ENCODE measurements at regions not wholly inside any gene's neighbourhood (a gene's known extent, or its start where the extent isn't known, plus 50 kb on each side); places are given as distances from the start of the nearest gene placed in this dataset.

DNA sequence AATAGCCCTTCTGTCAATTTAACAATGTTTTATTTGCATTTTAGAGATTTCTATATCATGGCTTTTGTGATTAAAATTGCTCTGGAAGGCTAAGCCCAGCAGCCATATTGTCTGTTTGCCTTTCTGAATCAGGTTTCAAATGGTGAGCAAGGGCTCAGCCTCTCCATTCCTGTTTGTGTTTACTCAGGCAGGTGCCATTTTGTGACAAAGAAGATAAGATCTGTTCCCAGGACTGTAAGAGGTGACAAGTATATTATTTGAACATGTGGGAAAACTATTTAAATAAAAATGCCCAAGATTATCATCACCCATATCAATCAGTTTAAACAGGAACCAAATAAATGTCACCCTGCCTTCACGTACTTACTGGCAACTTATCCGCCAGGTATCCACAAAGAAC, 641.3 kb upstream of the KLF4 start:
- DNase-seq (ENCODE audit: insufficient read length, low spot score) (no peak), FAIRE-seq (peak; percentile 68)
- no peak for TF ChIP-seq POLR2A (IDR thresholded peaks at IDR 0.05; ENCODE audit: low read depth, low read length)

DNA sequence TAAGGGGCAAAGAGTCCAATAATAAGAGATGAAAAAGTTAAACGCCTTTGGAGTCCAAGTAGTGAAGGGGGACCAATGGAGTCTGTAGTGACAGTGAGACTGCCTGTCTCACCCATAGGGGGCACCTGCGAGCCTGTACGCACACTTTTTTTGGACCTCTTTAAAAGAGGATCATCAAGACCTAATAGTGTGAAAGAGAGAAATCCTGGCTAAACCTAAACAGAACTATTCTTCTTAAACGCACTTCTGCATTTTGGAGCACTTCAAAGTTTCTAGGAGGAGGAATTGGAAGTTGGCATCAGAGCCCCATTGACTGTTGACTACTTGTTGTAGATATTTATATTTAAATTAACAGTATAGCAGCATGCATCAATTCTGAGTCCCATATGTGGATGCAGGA, 636.1 kb upstream of the KLF4 start:
- peak; percentile 12 for DNase-seq (ENCODE audit: insufficient read length, low spot score)
- FAIRE-seq, result peak; percentile 27
- no peak for TF ChIP-seq POLR2A (IDR thresholded peaks at IDR 0.05; ENCODE audit: low read depth, low read length)

- FAIRE-seq (no peak), DNase-seq (ENCODE audit: insufficient read length, low spot score) (no peak)
- no peak for TF ChIP-seq POLR2A (IDR thresholded peaks at IDR 0.05; ENCODE audit: low read depth, low read length)
These were observed 630.1 kb upstream of the KLF4 start for GRCh38 chr9:108119530-108120113.

DNA sequence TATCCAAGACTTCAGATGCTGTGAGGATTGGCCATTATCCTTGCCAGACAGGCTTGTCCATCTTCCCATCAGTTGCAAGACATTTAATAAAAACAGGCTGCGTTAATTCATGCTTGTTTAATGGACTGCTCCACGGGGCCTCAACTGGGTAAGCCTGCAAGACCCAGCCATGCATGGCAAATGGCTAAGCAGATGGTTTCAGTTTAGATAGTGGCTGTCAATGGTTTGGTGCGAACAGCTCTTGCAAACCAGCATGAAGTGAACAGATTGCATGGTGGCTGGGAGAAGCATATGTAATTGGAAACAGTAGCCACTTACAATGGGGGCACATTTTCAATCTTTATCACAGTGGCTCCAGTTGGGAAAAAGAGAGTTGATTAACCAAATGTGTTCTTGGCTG, 628.2 kb upstream of the KLF4 start:
- FAIRE-seq (no peak), DNase-seq (ENCODE audit: insufficient read length, low spot score) (no peak)
- TF ChIP-seq POLR2A (IDR thresholded peaks at IDR 0.05; ENCODE audit: low read depth, low read length), result no peak

DNA sequence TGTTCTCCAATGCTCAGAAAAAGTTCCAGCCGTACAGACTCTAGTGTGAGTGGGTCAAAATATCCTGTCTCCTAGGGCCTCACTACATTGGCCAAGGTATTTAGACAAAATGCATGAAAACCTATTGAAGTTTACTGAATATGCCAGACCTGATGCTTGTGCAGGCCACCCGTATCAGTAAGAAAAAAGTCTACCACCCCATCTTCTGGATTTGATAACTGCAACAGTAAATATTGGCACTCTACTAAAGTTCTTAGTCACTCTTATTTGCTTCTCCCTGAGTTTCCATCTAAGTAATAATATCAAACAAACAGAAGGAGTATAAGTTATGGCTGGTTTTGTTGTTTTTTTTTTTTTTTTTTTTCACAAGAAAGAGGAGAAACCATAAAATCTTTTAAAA, 627.7 kb upstream of the KLF4 start:
- FAIRE-seq (no peak), DNase-seq (ENCODE audit: insufficient read length, low spot score) (no peak)
- no peak for TF ChIP-seq POLR2A (IDR thresholded peaks at IDR 0.05; ENCODE audit: low read depth, low read length)

GRCh38 chr9:108113596-108113995, 624.0 kb upstream of the KLF4 start:
- no peak for DNase-seq (ENCODE audit: insufficient read length, low spot score)
- FAIRE-seq, result no peak
- TF ChIP-seq POLR2A (IDR thresholded peaks at IDR 0.05; ENCODE audit: low read depth, low read length), result no peak

- no peak for TF ChIP-seq POLR2A (IDR thresholded peaks at IDR 0.05; ENCODE audit: low read depth, low read length)
- no peak for FAIRE-seq
- DNase-seq (ENCODE audit: insufficient read length, low spot score), result no peak
These were observed 620.5 kb upstream of the KLF4 start for GRCh38 chr9:108109927-108110690.

DNA sequence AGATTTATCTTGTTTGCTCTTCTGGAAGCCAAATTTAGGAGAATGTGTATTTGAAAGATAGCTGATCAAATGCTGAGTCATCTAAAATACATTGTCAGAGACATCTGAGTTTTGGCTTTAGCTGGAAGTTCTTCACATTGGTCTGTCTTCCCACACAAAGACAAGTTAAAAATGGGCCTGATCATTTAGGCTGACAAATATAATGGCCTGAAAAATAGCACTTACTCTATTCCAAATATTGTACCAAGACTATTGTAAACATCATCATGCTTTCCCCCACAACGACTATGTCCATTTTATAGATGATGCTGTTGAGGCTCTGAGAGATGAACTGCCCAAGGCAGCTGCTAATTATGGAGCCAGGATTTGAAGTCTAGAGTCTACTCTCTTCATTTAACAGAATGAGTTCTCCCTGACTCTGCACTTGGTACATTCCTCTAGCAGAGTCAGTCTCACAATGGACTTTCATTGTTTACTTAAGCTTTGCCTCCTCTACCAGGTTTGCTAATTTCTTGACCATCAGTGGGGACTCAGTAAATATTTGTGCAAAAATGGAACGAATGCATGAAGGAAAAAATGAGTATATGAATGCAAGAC, 619.4 kb upstream of the KLF4 start:
- no peak for TF ChIP-seq POLR2A (IDR thresholded peaks at IDR 0.05; ENCODE audit: low read depth, low read length)
- no peak for DNase-seq (ENCODE audit: insufficient read length, low spot score)
- FAIRE-seq, result no peak

GRCh38 chr9:108108280-108108851, 618.8 kb upstream of the KLF4 start:
- no peak for TF ChIP-seq POLR2A (IDR thresholded peaks at IDR 0.05; ENCODE audit: low read depth, low read length)
- FAIRE-seq (peak; percentile 53), DNase-seq (ENCODE audit: insufficient read length, low spot score) (no peak)

- TF ChIP-seq POLR2A (IDR thresholded peaks at IDR 0.05; ENCODE audit: low read depth, low read length), result no peak
- no peak for FAIRE-seq
These were observed 616.3 kb upstream of the KLF4 start for GRCh38 chr9:108105885-108106284.

DNA sequence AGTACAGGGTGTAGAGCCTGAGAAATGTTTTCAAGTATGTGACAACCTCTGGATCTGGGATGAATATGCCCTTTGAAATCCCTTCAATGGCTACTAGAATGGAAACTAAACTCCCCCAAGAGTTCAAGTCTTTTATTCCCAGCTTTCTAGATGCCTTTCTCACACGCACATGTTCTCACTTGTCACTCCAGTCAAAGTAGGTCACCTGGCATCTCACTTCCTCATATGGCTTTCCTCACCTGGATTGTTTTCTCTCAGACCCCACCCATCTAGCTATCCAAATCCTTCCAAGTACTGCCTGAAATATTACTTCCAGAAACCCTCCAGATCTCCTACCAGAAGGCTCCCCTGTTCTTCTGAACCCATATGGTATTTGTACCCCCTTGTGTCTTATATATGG, 615.4 kb upstream of the KLF4 start:
- no peak for FAIRE-seq

More at GRCh38 chr9:108105885-108106284, 616.3 kb upstream of the KLF4 start:
- DNase-seq (ENCODE audit: insufficient read length, low spot score), result no peak

DNA sequence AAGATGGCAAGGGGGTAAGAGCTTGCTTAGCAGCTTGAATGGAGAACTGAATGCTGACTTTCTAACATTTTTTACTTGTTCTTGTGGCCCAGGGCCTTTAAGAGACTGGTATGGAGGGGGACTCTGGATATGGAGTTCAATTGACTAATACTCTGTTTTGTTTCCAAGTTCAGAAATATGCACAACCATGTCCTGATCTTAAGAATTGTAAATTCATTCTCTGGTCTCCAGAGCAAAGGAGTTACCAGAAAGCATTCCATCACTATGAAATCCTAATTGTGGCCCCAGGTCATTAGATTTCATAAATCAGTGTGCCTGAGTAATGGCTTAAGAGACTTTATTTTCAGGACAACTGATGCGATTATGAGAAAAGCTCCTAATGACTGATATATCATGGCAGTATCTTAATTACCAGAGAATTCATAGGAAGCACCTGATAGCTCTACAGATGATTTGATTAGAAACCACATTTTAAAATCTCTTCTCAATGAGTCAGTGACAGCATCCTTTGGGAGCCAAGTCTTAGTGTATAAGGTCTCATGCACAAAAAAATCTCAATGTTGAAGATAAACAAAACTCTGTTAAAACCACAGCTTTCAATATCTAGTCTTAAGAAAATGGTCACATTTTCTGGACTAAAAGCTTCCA, 613.6 kb upstream of the KLF4 start:
- no peak for TF ChIP-seq POLR2A (IDR thresholded peaks at IDR 0.05; ENCODE audit: low read depth, low read length)
- no peak for DNase-seq (ENCODE audit: insufficient read length, low spot score)
- peak; percentile 78 for FAIRE-seq

More for the DNA sequence above, 615.4 kb upstream of the KLF4 start:
- DNase-seq (ENCODE audit: insufficient read length, low spot score), result no peak
- no peak for TF ChIP-seq POLR2A (IDR thresholded peaks at IDR 0.05; ENCODE audit: low read depth, low read length)

DNA sequence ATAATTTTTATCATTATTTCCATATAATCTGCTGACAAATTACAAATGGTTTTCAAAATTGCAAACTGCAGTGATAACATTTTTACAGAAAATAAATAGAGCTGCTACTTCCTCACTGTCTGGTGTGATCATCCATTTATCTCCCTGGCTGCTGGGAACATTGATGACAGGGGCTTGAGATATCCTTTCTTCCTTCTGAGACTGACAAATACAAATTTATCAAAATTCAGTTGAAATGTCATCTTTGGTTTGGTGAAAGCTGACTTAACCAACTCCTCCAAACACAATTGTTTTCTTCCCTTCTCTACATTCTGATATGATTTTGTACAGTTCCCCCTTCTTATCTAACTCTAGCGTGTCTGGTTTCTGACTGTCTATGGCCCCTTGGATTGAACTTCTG, 611.8 kb upstream of the KLF4 start:
- DNase-seq (ENCODE audit: insufficient read length, low spot score), result no peak
- no peak for TF ChIP-seq POLR2A (IDR thresholded peaks at IDR 0.05; ENCODE audit: low read depth, low read length)
- no peak for FAIRE-seq

- DNase-seq (ENCODE audit: insufficient read length, low spot score) (no peak), FAIRE-seq (no peak)
- no peak for TF ChIP-seq POLR2A (IDR thresholded peaks at IDR 0.05; ENCODE audit: low read depth, low read length)
These were observed 611.0 kb upstream of the KLF4 start for GRCh38 chr9:108100571-108100970.

All from H54 (cell line).